ENCODE measurements at regions not wholly inside any gene's neighbourhood (a gene's known extent, or its start where the extent isn't known, plus 50 kb on each side); places are given as distances from the start of the nearest gene placed in this dataset.

DNA sequence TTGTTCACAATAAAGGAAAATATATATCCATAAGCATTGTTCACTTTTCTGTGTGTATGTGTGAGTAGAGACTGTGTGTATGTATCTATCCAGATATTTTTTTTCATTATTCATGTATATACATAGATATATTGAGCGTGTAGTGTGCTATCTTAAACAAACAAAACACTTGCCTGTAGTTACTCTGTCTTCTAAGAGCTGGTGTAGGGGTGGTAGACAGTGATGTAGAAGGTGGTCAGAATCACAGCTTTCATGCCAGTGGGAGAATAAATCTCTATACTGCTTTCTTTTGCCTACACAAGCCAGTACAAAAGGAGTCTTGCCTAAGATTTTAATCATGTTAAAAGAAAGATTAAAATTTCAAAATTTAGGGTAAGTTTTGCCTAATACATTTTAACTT is 122.0 kb downstream of the UCHL5 start:
- TF ChIP-seq, protein P1, sequence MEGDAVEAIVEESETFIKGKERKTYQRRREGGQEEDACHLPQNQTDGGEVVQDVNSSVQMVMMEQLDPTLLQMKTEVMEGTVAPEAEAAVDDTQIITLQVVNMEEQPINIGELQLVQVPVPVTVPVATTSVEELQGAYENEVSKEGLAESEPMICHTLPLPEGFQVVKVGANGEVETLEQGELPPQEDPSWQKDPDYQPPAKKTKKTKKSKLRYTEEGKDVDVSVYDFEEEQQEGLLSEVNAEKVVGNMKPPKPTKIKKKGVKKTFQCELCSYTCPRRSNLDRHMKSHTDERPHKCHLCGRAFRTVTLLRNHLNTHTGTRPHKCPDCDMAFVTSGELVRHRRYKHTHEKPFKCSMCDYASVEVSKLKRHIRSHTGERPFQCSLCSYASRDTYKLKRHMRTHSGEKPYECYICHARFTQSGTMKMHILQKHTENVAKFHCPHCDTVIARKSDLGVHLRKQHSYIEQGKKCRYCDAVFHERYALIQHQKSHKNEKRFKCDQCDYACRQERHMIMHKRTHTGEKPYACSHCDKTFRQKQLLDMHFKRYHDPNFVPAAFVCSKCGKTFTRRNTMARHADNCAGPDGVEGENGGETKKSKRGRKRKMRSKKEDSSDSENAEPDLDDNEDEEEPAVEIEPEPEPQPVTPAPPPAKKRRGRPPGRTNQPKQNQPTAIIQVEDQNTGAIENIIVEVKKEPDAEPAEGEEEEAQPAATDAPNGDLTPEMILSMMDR (conservative IDR thresholded peaks at IDR 0.05; ENCODE audit: low read depth, low read length) = no peak
- TF ChIP-seq EZH2 (IDR thresholded peaks at IDR 0.05; ENCODE audit: borderline replicate concordance, low read depth, low read length, poor library complexity, severe bottlenecking) = no peak
